ENCODE measurements at regions not wholly inside any gene's neighbourhood (a gene's known extent, or its start where the extent isn't known, plus 50 kb on each side); places are given as distances from the start of the nearest gene placed in this dataset.

GRCh38 chr2:239682518-239682917, 281.7 kb upstream of the HDAC4 start:
- DNase-seq: no peak

- no peak for DNase-seq
Measured at GRCh38 chr2:239679755-239680154, 278.9 kb upstream of the HDAC4 start.

- no peak for DNase-seq
Measured at GRCh38 chr2:239678666-239679296, 278.0 kb upstream of the HDAC4 start.

- no peak for DNase-seq
Measured at GRCh38 chr2:239678186-239678490, 277.3 kb upstream of the HDAC4 start.

GRCh38 chr2:239677453-239678185, 276.8 kb upstream of the HDAC4 start:
- no peak for DNase-seq

GRCh38 chr2:239676716-239677452, 276.1 kb upstream of the HDAC4 start:
- DNase-seq: no peak

- DNase-seq: no peak
Measured at GRCh38 chr2:239675826-239676715, 275.3 kb upstream of the HDAC4 start.

- DNase-seq: no peak
Measured at GRCh38 chr2:239674981-239675825, 274.4 kb upstream of the HDAC4 start.

GRCh38 chr2:239674101-239674980, 273.5 kb upstream of the HDAC4 start:
- DNase-seq: no peak

- no peak for DNase-seq
Measured at GRCh38 chr2:239673641-239674040, 272.8 kb upstream of the HDAC4 start.

GRCh38 chr2:239671916-239672849, 271.4 kb upstream of the HDAC4 start:
- no peak for DNase-seq

GRCh38 chr2:239671471-239671870, 270.7 kb upstream of the HDAC4 start:
- no peak for DNase-seq

GRCh38 chr2:239670463-239671120, 269.8 kb upstream of the HDAC4 start:
- DNase-seq: no peak

- no peak for DNase-seq
Measured at GRCh38 chr2:239669899-239670460, 269.2 kb upstream of the HDAC4 start.

GRCh38 chr2:239669181-239669898, 268.5 kb upstream of the HDAC4 start:
- DNase-seq: no peak

- DNase-seq: no peak
Measured at GRCh38 chr2:239668651-239669050, 267.8 kb upstream of the HDAC4 start.

GRCh38 chr2:239668042-239668441, 267.2 kb upstream of the HDAC4 start:
- DNase-seq: no peak

GRCh38 chr2:239667431-239667985, 266.7 kb upstream of the HDAC4 start:
- no peak for DNase-seq

All from activated CD4-positive, alpha-beta T cell treated with anti-CD3 and anti-CD28 coated beads, Interleukin-10, Interleukin-2, amounts not matched to agents 100 ng/mL and 50 ng/mL, durations not matched to agents 16 hours and 8 hours (primary cell).